ENCODE measurements at regions not wholly inside any gene's neighbourhood (a gene's known extent, or its start where the extent isn't known, plus 50 kb on each side); places are given as distances from the start of the nearest gene placed in this dataset.

- Histone ChIP-seq H2AFZ (ENCODE audit: insufficient read depth, low read depth, low read length, poor library complexity, severe bottlenecking) (no peak overlapping the region), H3K27ac (ENCODE audit: low read depth in 1 of 2, low read length in 2 of 2) (no peak overlapping the region), H4K20me1 (ENCODE audit: insufficient read depth, low read length) (no peaks in the 10 kb centered on the region), H3K9ac (ENCODE audit: insufficient read depth, low read length, poor library complexity, severe bottlenecking) (no peak overlapping the region), H3K4me3 (replicated peaks in 1 of 3; ENCODE audit: low read depth in 2 of 3, low read length in 3 of 3) (no peak overlapping the region), H3K9me3 (replicated peaks in 1 of 2; ENCODE audit: control insufficient read depth in 1 of 2, insufficient read depth in 1 of 2, low read length in 2 of 2) (no peaks in the 10 kb centered on the region), H3K4me2 (replicated peaks; ENCODE audit: extremely low read depth, low read length, poor library complexity, severe bottlenecking) (no peak overlapping the region), H3K36me3 (replicated peaks in 1 of 2; ENCODE audit: control insufficient read depth in 1 of 2, insufficient read depth in 2 of 2, low read length in 2 of 2) (no peaks in the 10 kb centered on the region), H3K79me2 (ENCODE audit: insufficient read depth, low read length) (no peaks in the 10 kb centered on the region), H3K4me1 (ENCODE audit: control insufficient read depth in 1 of 2, insufficient read depth in 2 of 2, low read length in 2 of 2) (no peaks in the 10 kb centered on the region), H3K27me3 (ENCODE audit: control insufficient read depth in 2 of 2, insufficient read depth in 2 of 2, low read length in 2 of 2) (no peaks in the 10 kb centered on the region)
- Mint-ChIP-seq H3K9me3 (no peaks in the 10 kb centered on the region), H3K4me1 (peaks cover 4% of the 10 kb centered on the region), H3K27ac (no peak overlapping the region), H3K27me3 (ENCODE audit: low read depth in 3 of 3) (peaks cover 0 to 2% (median 0%) of the 10 kb centered on the region in 3 donors), H3K4me3 (no peak overlapping the region), H3K36me3 (no peaks in the 10 kb centered on the region)
- intact Hi-C loops (cut with micrococcal nuclease), result loop anchor here (10.0 kb wide), 1 partner anchor 135 kb away; the partner anchor contains the start of gene CPM (in 2 of the 2)
- WGBS (ENCODE audit: insufficient coverage), result 81% methylated on average over 7 of the region's 10 CpGs
- no peak for DNase-seq
- TF ChIP-seq, protein P1, sequence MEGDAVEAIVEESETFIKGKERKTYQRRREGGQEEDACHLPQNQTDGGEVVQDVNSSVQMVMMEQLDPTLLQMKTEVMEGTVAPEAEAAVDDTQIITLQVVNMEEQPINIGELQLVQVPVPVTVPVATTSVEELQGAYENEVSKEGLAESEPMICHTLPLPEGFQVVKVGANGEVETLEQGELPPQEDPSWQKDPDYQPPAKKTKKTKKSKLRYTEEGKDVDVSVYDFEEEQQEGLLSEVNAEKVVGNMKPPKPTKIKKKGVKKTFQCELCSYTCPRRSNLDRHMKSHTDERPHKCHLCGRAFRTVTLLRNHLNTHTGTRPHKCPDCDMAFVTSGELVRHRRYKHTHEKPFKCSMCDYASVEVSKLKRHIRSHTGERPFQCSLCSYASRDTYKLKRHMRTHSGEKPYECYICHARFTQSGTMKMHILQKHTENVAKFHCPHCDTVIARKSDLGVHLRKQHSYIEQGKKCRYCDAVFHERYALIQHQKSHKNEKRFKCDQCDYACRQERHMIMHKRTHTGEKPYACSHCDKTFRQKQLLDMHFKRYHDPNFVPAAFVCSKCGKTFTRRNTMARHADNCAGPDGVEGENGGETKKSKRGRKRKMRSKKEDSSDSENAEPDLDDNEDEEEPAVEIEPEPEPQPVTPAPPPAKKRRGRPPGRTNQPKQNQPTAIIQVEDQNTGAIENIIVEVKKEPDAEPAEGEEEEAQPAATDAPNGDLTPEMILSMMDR (IDR thresholded peaks at IDR 0.05), result no peak
Observed at GRCh38 chr12:69069479-69069878, 136.5 kb upstream of the CPM start.

DNA sequence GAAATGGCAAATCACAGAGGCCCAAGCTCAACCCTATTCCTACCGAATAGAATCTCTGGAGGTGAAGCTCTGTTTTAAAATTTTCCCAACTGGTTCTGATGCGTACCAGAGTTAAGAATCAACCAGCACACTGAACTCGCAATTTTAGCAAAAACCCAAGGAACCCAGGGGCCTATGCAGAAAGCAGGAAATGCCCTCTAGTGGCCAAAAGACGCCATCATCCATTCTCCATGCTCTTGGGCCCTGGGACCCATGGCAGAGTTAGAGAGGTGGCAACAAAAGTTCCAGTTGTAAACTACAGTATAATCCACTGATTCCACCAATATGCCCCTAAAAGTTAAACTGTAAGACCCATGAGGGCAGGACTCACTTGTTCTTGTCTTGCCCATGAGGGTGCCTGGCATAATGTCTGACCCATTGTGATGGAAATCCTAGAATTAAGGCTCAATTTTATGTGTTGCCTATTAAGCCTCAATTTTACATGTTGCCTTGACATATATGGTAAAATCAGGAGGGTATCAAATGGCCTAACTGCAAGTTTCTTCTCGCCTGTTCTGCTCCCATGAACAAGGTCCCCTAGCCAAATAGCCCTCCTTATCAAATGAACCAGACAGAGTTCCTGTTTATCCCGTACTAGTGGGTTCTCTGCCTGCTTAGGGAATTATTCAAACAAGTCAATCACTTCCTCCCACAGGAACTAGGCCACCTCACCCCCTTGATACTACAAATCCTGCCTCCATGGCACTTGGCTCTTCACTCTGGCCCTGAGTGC, 137.5 kb upstream of the CPM start:
- H3K27ac ChIP-seq (ENCODE audit: low read depth in 1 of 2, low read length in 2 of 2), result no peak overlapping the region
- no peak overlapping the region for H2AFZ ChIP-seq (ENCODE audit: insufficient read depth, low read depth, low read length, poor library complexity, severe bottlenecking)
- H3K4me1 Mint-ChIP-seq, result peaks cover 4% of the 10 kb centered on the region
- intact Hi-C loops (cut with micrococcal nuclease), result loop anchor here (2.0 to 10.0 kb wide), 3 partner anchors 108 to 216 kb away; no protein-coding TSS in a partner anchor
- H3K9ac ChIP-seq (ENCODE audit: insufficient read depth, low read length, poor library complexity, severe bottlenecking), result no peak overlapping the region
- DNase-seq, result peak; percentile 56 to 76 (median 68)
- no peak overlapping the region for H3K4me3 Mint-ChIP-seq
- no peak overlapping the region for H3K4me2 ChIP-seq (replicated peaks; ENCODE audit: extremely low read depth, low read length, poor library complexity, severe bottlenecking)
- H3K27me3 ChIP-seq (ENCODE audit: control insufficient read depth in 2 of 2, insufficient read depth in 2 of 2, low read length in 2 of 2), result no peaks in the 10 kb centered on the region
- H3K36me3 ChIP-seq (replicated peaks in 1 of 2; ENCODE audit: control insufficient read depth in 1 of 2, insufficient read depth in 2 of 2, low read length in 2 of 2), result no peaks in the 10 kb centered on the region
- H3K9me3 ChIP-seq (replicated peaks in 1 of 2; ENCODE audit: control insufficient read depth in 1 of 2, insufficient read depth in 1 of 2, low read length in 2 of 2), result no peaks in the 10 kb centered on the region
- no peaks in the 10 kb centered on the region for H4K20me1 ChIP-seq (ENCODE audit: insufficient read depth, low read length)
- no peaks in the 10 kb centered on the region for H3K4me1 ChIP-seq (ENCODE audit: control insufficient read depth in 1 of 2, insufficient read depth in 2 of 2, low read length in 2 of 2)
- H3K36me3 Mint-ChIP-seq, result no peaks in the 10 kb centered on the region
- TF ChIP-seq, protein P1 (IDR thresholded peaks at IDR 0.05), result peak; percentile 86
- WGBS (ENCODE audit: insufficient coverage), result 55% methylated on average over 3 of the region's 6 CpGs
- H3K27ac Mint-ChIP-seq, result peak overlapping the region in 2 of 7 donors; percentile 27 to 44
- H3K27me3 Mint-ChIP-seq (ENCODE audit: low read depth in 3 of 3), result peaks cover 0 to 2% (median 0%) of the 10 kb centered on the region in 3 donors
- H3K79me2 ChIP-seq (ENCODE audit: insufficient read depth, low read length), result no peaks in the 10 kb centered on the region
- no peaks in the 10 kb centered on the region for H3K9me3 Mint-ChIP-seq
- no peak overlapping the region for H3K4me3 ChIP-seq (replicated peaks in 1 of 3; ENCODE audit: low read depth in 2 of 3, low read length in 3 of 3)

Measured in CD14-positive monocyte (primary cell).